HG03196 (cell line): ENCODE measurements at regions not wholly inside any gene's neighbourhood (a gene's known extent, or its start where the extent isn't known, plus 50 kb on each side); places are given as distances from the start of the nearest gene placed in this dataset.

Source experiments
- ATAC-seq: cut with Tn5 transposase; IDR thresholded peaks from one replicate; pipeline ENCODE4 v1.9.1; 2021; ENCODE audit not compliant: unreplicated experiment

DNA sequence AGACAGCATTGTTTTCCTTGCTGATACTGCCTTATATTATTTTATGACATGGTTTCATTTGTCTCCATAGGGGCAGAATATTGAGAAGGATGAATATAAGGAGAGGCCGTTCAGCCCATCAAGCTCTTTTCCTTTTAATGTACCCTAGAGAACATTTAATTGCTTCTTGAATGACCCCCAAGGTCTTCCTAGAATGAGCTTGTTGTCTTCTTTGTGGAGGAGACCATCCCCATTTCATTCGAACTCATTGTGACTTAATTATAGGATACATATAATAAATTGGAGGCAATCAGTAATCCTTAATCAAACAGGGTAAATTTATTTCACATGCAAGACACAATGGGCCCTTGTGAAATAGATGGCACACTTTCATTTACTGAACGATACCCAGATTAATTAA, 231.3 kb downstream of the MDFIC start:
- no peak for ATAC-seq

DNA sequence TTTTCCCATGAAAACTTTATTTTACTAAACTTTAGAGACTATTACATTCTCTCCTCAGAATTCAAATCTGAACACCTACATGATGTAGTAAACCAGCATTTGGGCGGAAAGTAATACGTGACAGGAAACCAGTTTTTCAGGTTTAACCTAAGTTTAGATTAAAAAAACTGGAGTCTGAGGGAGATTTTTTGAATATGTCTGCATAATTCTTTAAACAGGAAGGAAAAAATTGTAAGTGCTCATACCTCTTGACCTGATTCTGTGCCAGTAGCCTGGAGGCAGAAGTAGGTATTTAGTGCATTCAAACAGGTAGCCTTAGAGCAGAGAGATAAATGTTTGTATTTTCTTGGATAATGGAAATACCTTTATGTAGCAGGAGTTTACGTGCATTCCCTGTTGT, 224.3 kb downstream of the MDFIC start:
- no peak for ATAC-seq

DNA sequence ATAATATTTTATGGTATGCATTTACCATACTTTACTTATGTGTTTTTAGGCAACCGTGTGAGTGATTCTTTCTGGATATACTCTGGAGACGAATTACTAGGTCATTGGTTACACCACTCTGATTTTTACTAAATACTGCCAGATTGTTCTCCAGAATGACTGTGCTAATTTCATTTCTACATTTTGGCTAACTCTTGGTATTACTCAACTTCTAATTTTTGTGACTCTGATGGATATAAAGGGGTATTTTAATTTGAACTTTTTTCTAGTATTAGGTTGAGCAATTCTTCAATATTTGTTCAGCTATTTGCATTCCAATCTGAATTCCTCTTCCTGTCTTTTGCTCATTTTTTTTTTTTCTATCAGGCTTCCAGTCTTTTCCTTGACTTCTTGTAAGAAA, 223.6 kb downstream of the MDFIC start:
- ATAC-seq, result no peak

DNA sequence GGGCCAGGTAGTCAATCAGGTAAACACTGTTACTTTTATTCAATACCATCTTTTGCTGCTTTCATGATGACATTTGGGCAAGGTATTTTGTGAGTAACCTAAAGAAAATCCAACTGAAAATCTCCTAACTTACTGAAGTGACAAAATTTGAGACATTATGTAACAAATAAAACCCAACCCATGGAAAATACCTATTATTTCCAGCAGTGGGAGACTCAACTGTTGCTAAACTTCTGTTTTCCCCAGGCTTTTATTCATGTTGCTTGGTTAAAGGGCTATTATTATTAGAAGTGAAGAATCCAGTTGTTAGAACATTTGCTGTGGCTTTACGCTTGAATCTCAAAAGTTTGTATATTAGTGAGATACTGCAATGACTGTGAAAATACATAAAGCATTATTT, 215.9 kb downstream of the MDFIC start:
- ATAC-seq, result no peak

DNA sequence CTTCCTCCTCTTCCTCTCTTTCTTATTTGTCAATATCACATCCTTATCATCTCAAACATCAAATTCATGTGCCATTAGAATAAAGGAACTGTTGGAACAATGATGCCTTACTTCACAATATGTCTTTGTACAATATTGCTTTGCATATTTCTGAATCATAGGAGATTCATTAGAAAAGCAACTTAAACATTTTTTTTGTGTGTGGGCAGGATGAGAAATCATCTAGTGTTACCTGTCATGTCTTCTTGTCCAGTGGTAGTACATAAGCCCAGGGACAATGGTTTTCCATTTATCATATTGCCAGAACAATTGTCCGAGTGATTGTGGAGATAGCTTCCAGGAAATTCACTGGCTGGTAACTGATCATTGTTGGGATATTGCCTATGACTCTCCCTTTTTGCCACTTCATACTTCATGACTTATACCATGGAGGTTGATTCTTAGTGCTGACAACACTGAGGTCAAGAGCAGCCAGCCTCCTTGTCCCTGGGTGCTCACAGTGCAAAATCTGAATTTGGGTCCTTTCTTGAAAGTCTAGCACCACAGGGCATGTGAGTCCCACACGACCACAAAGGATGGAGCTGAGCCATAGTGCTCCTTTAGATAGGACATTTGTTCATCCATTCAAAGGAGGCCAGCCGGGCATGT, 215.0 kb downstream of the MDFIC start:
- ATAC-seq, result no peak

DNA sequence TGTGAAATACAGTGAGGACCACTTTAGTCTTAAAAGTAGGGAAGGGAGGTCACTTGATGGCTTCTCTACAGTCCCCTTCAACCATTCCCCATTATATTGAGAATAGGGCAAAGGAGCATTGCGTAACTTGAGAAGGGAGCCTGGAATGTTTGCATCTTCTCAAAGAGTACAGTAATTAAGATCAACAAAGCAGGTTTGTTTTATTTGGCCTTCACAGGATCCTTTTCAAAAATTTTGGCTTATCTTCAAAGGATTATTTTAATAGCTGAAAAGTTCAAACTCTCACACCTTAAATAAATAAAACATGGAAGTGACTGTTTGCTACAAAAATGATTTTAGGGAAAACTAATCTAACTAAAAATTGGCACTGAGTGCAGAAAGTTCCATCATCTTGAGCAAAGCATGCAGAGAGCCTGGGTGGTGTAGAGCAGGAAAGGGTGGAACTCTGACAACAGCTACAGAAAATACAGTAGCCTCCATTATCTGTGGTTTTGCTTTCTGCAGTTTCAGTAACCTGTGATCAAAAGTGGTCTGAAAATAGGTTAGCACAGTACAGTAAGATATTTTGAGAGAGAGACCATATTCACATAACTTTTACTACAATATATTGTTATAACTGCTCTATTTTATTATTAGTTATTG, 214.0 kb downstream of the MDFIC start:
- ATAC-seq, result no peak

DNA sequence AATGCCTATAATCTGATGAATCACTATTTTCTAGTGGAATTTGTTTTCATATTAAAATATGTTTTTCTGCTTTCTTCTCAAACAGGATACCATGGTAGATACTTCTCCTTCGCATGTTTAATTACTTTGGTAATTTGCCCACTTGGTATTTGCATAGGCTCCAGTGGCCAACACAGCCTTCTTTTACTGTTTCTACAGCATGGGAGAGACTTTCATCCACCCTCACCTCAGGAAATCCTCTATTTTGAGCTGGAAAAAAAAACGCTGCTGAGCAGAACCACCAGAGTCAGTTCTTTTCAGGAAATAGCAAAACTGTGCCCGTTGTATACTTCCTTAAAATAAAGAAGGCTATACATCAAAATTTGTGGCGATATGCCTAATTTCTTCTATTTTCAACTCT, 213.3 kb downstream of the MDFIC start:
- no peak for ATAC-seq

DNA sequence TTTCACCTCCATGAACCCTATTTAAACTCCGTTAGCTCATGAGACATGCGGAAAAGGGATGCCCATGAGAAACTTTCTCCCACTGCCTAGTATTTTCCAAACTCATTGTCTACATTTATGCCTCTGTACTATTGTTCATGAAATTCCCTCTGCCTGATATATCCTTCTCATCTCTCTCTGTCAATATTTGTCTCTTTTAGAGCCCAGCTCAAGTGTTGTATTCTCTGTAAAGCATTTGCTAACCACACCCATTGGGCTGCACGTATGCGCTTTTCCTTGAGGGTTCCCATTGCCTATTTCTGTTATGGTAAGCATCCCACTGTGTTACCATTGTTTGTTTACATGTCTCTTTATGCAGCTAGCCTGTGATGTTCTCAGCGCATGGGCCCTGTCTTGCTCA, 211.4 kb downstream of the MDFIC start:
- no peak for ATAC-seq

DNA sequence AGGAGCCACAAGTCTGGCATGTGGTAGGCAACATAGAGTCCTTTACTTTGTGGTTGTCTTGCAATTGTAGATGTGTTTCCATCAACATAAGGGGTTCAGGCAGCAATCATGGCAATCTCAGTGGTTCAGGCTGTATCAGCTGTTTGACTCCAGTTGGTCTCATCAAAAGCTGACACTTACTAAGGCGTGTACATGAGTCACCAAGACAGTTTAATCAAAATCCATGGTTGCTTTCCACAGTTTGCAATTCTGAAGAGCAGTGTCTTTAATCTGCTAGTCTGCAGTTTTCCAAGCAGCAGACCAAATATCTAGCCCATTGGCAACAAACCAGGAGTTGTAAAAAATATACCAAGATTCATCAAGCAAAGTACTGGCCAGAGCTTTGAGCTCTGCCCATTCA, 210.2 kb downstream of the MDFIC start:
- ATAC-seq, result no peak

DNA sequence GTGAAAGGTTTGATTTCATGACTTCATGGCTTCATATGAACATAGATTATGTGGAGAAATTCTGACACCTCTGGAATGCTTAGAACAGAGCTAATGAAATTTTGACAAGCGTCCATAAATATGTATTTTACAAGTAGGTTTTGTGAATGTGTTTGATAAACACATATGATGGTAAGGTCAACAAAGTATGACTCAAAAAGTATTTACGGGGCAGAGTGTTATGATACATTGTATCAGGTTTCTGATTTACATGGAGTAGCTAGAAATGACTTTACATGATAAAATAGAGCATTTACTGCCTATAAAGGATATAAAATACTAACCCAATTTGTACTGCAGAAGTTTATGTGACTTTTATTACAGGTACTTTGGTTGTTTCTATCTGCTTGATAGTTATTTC, 206.3 kb downstream of the MDFIC start:
- ATAC-seq, result no peak

DNA sequence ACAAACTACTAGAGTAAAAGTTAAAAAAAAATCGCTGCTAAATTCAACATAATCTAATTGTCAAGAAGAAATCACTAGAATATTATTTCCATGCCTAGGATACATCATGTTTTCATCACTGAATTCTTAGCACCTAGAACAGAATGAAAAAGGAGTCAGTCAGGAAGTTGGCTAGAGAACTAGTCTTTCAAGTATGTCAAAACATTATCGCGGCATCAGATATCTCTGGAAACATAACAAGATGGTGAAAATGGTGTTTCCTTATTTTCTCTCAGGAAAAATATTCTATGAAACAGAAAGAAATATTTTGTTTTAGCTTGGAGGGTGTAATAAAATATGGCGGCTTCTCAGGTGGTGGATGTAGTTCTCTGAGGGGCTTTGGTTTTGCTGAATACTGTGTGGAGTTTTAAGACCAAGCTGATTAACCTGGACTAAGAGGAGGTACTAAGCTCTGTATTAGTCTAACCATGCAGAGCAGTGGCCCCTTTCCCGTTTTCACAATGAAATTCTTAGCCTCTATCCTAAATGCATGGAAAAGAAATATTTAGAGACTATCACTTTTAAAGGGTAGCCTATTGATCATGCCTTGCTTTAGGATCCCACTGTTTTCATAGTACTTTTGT, 205.6 kb downstream of the MDFIC start:
- ATAC-seq, result no peak

DNA sequence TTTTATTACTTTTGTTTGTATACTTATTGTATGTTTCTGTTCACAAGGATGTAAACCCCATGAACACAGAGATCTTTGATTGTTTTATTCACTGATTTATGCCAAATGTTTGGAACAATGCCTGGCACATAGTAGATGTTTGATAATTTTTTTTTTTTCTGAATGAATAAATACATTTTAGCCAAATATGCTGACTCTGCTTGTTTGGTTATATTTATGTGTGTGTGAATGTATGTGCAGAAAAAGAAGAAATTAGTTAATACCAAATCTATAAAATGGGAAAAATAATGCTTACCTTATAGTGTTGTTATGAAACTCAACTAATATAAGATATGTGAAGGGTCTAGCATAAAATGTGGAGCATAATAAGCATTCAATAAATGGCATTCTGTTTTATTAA, 203.9 kb downstream of the MDFIC start:
- no peak for ATAC-seq

DNA sequence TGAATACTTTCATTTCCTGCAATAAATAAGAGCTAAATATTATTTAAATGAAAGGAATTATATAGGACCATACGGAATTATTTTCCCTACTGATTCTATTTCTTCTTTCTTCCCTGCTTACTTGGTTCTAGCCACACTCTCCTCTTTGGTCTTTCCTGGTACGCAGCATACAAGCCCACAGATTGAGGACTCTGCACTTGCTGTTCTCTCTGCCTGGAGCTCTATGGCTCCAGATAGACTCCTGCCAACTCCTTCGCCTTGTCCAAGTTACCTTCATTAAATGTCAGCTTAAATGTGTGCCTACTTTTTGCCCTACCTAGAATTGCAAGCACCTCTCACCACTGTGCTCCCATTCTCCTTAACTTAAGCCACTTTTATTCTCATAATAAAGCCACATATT, 203.4 kb downstream of the MDFIC start:
- ATAC-seq, result no peak

DNA sequence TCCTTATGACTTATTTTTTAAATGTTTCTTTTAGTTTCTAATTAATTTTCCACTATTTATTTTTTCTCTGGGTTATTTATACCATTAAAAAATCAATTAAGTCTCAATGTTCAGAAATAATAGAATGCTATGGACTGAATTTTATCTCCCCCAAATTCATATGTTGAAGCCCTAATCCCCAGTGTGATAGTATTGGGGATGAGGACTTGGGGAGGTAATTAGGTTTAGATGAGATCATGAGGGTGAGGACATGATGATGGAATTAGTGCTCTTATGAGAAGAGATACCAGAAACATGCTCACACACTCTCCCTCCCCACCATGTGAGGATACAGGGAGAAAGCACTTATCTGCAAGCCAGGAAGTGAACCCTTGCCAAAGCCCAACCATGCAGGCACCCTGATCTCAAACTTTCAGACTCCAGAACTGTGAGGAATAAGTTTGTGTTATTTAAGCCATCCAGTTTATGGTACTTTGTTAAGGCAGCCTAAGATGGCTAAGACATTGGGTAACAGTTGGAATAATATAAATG, 202.6 kb downstream of the MDFIC start:
- ATAC-seq, result no peak

DNA sequence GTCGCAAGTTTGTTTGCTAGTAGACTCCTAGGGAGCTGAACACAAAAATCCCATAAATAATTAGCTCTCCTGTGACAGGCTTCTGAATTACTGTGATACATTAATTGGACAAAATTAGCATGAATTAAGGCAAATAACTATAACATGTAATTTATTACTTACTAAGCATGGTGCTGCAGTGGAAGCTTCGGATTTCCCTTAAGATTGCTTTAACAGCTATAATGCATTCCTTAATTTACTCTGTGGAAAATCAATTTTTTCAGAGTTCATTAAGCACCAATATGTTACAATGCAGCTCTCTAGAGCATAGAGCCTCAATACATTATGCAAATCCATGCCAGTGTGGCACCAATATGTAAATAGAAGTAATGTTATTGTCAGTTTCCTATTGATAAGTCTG, 201.5 kb downstream of the MDFIC start:
- ATAC-seq, result no peak

DNA sequence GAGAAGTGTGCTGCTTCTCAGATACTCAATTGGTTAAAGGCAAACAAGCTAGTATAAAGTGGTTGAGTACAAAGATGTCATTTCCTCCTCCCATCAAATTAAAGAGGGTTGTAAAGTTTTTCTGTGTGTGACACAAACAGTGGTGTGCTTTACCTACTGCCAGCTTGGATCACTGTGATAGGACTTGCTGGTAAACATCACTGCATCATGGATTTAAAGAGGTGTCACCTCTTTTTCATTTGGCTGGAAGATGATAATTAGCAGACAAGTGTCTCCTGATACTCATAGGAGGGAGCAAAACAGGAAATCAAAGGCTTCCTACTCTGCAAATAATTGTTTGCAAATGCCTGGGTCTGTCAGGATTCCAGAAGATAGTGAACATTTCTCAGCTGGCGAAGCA, 200.5 kb downstream of the MDFIC start:
- no peak for ATAC-seq

DNA sequence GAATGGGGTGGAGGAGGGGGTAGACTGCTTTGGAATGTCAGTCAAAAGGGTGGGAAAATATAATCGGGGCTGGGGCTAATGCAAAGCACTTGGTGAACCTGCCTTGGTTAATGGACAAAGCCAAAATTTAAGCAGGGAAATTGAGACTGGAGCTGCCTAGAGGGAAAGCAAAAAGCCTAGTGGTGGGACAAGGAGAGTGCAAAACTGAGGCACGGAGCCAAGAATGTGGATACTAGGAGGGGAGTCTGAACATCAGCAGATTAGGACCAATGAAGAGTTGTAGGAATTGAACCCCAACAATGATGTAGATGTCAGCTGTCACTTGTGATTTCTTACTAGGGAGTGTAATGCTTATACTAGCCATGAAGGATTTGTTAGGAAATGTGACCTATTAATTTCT, 195.9 kb downstream of the MDFIC start:
- no peak for ATAC-seq

DNA sequence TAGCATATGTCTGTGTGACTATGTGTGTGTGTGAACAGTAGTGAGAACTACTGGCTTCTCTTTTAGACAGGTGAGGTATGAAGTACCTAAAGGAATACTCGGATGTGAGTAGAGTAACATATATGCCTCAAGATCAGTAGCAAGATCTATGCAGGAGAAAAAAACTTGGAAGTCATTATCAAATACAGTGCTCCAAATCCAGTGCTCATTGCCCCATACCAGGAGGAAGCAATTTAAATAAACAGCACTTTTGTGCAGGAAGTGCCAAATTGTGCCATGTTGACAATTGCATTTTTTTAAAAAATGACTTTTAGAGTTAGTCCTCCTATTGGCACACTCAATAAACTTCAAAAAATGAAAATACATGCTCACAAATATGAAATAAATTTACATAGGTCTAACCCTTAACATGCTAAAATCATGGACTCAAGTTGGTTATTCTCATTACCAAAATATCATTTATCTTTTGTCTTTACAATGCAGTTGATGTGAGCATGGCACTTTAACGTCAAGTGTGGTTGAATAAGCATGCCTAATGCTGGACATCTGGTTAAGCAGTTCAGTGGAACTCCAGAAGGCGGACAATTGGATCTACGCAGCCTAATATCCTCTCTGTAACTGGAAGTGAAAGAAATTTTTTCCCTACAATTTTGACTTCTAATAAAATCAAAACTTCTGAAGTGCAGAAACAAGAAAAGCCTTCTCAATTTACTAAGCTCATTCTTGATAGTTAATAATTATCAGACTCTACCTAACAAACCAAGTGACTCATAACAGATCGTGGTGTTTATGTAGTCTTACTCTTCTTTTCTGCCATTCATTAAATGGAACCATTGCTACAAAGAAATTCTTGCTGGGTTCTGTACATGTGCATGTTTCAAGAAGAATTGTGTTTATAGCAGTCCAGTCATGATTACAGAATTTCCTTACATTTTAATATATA, 195.2 kb downstream of the MDFIC start:
- ATAC-seq, result no peak

DNA sequence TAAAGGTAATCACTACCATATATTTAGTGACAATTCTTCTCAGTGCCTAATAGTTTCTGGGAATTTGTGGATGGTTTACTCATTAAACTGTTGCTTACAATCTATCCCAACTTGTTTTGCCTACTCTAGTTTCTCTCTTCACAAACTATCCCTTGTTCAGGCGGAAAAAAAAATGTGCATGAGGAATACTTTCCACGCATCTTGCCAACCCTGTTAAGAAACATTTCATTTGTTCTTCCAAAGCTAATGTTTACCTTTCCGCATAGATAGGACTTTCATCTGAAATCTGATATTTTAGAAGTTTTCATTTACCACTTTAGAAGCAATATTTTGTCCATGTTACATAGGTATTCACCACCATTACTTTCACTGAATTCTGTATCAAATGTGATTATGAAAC, 191.9 kb downstream of the MDFIC start:
- no peak for ATAC-seq

DNA sequence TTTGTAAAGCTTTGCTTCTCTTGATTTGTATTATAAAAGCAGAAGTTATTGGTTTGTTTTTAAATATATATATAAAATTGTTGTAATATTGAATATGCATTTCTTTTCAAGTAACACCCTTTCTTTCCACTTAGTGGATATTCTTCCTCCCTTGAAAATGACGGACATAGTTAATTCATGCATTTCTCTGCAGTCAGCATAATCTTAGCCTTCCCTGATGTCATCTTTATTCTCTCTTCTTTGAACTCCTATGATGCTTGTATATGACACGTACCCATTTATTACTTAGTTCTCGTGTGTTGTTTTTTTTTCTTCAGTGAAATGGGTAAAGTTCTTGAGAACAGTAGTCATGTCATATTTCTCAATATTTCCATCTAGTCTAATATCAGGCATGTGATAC, 191.2 kb downstream of the MDFIC start:
- ATAC-seq, result no peak

DNA sequence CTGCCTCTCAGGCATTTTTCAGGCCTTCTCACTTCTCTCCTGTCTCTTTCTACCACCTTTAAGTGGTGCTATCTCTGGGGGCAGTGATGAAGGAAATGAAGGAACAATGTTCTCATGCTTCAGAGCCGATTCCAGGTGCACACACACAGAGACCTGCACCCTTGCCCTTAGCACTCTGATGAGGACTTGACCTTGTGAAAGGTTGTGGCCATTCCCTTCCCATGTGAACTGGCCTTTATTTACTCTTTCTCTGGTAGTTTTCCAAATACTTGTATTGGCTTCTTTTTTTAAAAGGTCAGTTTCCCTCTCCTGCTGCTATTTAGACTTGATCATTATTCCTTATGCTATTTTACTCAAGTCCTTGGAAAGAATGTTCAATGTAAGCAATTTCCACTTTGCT, 188.6 kb downstream of the MDFIC start:
- no peak for ATAC-seq
